ENCODE measurements at regions not wholly inside any gene's neighbourhood (a gene's known extent, or its start where the extent isn't known, plus 50 kb on each side); places are given as distances from the start of the nearest gene placed in this dataset.

DNA sequence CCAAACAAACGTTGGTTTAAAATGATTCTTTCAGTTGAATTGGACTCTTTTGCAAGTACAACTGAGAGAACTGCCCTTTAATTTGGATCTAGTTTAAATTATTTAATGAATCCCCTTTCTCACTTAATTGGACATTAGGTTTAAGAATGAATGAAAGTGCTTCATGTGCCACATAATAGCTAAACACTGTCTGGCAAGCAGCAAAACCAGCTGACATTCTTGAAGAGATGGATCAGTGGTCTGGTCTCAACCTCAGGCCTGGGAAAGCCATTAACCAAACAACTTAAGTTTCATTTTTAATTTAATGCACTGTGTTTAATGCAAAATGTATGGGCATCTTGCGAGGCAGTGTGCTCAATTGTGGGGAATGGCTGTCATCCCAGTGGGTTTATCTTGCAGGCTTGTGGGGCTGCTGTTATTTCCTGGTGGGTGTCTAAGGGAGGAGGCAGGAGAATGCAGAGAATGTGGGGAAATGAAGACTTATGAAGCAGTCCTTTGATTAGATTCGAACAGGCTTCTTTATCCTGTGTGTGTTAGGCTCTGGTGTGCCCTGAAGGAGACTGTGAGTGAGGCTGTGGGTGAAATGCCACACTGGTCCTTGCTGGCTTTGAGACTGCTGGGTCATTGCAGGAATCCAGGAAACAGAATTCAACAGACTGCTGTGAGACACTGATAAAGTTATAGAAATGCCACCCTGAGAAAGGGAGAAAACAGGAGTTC, 144.1 kb upstream of the PELI2 start:
- Mint-ChIP-seq H3K4me1 (no peaks in the 10 kb centered on the region), H3K9me3 (ENCODE audit: insufficient read depth) (no peaks in the 10 kb centered on the region), H3K27me3 (peaks cover 7% of the 10 kb centered on the region), H3K27ac (no peak overlapping the region), H3K4me3 (no peak overlapping the region)
- CTCF ChIA-PET, result no interaction called here
- no peak for ATAC-seq (ENCODE audit: low read depth)
- TF ChIP-seq EZH2 (IDR thresholded peaks at IDR 0.05; ENCODE audit: borderline replicate concordance, insufficient read depth, low read depth, low read length, poor library complexity, severe bottlenecking), result no peak
- TF ChIP-seq, protein P1, sequence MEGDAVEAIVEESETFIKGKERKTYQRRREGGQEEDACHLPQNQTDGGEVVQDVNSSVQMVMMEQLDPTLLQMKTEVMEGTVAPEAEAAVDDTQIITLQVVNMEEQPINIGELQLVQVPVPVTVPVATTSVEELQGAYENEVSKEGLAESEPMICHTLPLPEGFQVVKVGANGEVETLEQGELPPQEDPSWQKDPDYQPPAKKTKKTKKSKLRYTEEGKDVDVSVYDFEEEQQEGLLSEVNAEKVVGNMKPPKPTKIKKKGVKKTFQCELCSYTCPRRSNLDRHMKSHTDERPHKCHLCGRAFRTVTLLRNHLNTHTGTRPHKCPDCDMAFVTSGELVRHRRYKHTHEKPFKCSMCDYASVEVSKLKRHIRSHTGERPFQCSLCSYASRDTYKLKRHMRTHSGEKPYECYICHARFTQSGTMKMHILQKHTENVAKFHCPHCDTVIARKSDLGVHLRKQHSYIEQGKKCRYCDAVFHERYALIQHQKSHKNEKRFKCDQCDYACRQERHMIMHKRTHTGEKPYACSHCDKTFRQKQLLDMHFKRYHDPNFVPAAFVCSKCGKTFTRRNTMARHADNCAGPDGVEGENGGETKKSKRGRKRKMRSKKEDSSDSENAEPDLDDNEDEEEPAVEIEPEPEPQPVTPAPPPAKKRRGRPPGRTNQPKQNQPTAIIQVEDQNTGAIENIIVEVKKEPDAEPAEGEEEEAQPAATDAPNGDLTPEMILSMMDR (IDR thresholded peaks at IDR 0.05), result no peak
- Histone ChIP-seq H3K4me1 (ENCODE audit: control insufficient read depth in 2 of 2, insufficient read depth in 2 of 2, low read length in 2 of 2) (no peaks in the 10 kb centered on the region), H4K20me1 (ENCODE audit: control insufficient read depth, insufficient read depth, low read length, poor library complexity, severe bottlenecking) (no peaks in the 10 kb centered on the region), H3K4me3 (ENCODE audit: control extremely low read depth in 1 of 5, extremely low read depth in 1 of 5, insufficient read depth in 1 of 5, low read depth in 2 of 5, low read length in 4 of 5) (no peak overlapping the region), H3K9ac (ENCODE audit: low read length) (no peak overlapping the region), H2AFZ (ENCODE audit: insufficient read depth, low read depth, low read length, poor library complexity, severe bottlenecking) (no peak overlapping the region), H3K27ac (ENCODE audit: low read length in 2 of 2) (no peak overlapping the region), H3K9me3 (ENCODE audit: control extremely low read depth in 1 of 3, control insufficient read depth in 2 of 3, insufficient read depth in 1 of 3, low read length in 2 of 3) (no peaks in the 10 kb centered on the region), H3K79me2 (ENCODE audit: control insufficient read depth, insufficient read depth, low read length) (no peaks in the 10 kb centered on the region), H3K4me2 (replicated peaks; ENCODE audit: low read depth, low read length, poor library complexity, severe bottlenecking) (no peak overlapping the region), H3K36me3 (replicated peaks in 1 of 2; ENCODE audit: control extremely low read depth in 1 of 2, control insufficient read depth in 1 of 2, extremely low read depth in 1 of 2, insufficient read depth in 2 of 2, low read length in 1 of 2) (no peaks in the 10 kb centered on the region), H3K27me3 (replicated peaks in 1 of 4; ENCODE audit: control extremely low read depth in 1 of 4, control insufficient read depth in 3 of 4, insufficient read depth in 4 of 4, low read length in 3 of 4) (no peaks in the 10 kb centered on the region)
- WGBS (ENCODE audit: insufficient coverage), result 65% methylated on average over 2 of the region's 3 CpGs
- POLR2A ChIA-PET, result no interaction called here
- intact Hi-C loops (cut with micrococcal nuclease), result no loop called here
- no peak for DNase-seq

DNA sequence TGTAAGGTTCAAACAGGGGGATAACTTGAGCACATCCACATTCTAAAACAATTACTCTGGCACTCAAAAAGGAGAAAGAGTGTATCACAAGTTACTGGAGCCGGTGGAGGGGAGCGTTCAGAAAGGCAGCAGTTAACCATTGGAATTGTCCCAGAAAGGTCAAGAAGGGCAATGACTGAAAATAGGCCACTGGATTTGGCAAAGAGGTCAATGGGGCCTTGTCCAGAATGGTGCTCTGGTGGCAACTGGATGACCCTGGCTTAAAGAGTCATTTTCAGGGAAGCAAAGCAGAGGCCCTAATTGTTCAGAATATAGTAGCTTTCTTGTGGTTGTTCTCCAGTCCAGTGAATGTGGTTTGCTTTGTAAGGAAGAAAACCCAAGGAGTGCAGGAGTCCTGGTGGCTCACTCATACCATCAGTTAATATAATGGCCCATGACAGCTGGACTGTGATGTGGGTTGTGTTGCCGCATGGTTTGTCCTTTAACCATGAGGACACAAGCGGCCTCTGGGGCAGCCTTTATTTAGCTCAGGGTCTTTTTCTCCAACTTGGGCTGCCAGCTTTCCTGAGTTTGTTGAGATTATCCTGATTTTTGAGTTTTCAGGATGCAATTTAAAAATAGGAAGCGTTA, 142.8 kb upstream of the PELI2 start:
- no peak overlapping the region for H3K9ac ChIP-seq (ENCODE audit: low read length)
- no peaks in the 10 kb centered on the region for H3K27me3 ChIP-seq (replicated peaks in 1 of 4; ENCODE audit: control extremely low read depth in 1 of 4, control insufficient read depth in 3 of 4, insufficient read depth in 4 of 4, low read length in 3 of 4)
- no peaks in the 10 kb centered on the region for H4K20me1 ChIP-seq (ENCODE audit: control insufficient read depth, insufficient read depth, low read length, poor library complexity, severe bottlenecking)
- WGBS (ENCODE audit: insufficient coverage), result 95% methylated on average over 2 of the region's 5 CpGs
- H3K36me3 ChIP-seq (replicated peaks in 1 of 2; ENCODE audit: control extremely low read depth in 1 of 2, control insufficient read depth in 1 of 2, extremely low read depth in 1 of 2, insufficient read depth in 2 of 2, low read length in 1 of 2), result no peaks in the 10 kb centered on the region
- H3K9me3 ChIP-seq (ENCODE audit: control extremely low read depth in 1 of 3, control insufficient read depth in 2 of 3, insufficient read depth in 1 of 3, low read length in 2 of 3), result no peaks in the 10 kb centered on the region
- H3K4me3 ChIP-seq (ENCODE audit: control extremely low read depth in 1 of 5, extremely low read depth in 1 of 5, insufficient read depth in 1 of 5, low read depth in 2 of 5, low read length in 4 of 5), result no peak overlapping the region
- no peaks in the 10 kb centered on the region for H3K4me1 ChIP-seq (ENCODE audit: control insufficient read depth in 2 of 2, insufficient read depth in 2 of 2, low read length in 2 of 2)
- no peaks in the 10 kb centered on the region for H3K79me2 ChIP-seq (ENCODE audit: control insufficient read depth, insufficient read depth, low read length)
- no peak overlapping the region for H3K4me2 ChIP-seq (replicated peaks; ENCODE audit: low read depth, low read length, poor library complexity, severe bottlenecking)
- H3K27me3 Mint-ChIP-seq, result peaks cover 7% of the 10 kb centered on the region
- no peak for ATAC-seq (ENCODE audit: low read depth)
- no peak overlapping the region for H3K27ac ChIP-seq (ENCODE audit: low read length in 2 of 2)
- H3K4me1 Mint-ChIP-seq, result no peaks in the 10 kb centered on the region
- ChIA-PET POLR2A (no interaction called here), CTCF (no interaction called here)
- no peak overlapping the region for H3K4me3 Mint-ChIP-seq
- intact Hi-C loops (cut with micrococcal nuclease), result no loop called here
- no peaks in the 10 kb centered on the region for H3K9me3 Mint-ChIP-seq (ENCODE audit: insufficient read depth)
- DNase-seq, result no peak
- H2AFZ ChIP-seq (ENCODE audit: insufficient read depth, low read depth, low read length, poor library complexity, severe bottlenecking), result no peak overlapping the region
- TF ChIP-seq EZH2 (IDR thresholded peaks at IDR 0.05; ENCODE audit: borderline replicate concordance, insufficient read depth, low read depth, low read length, poor library complexity, severe bottlenecking), result no peak
- TF ChIP-seq, protein P1 (IDR thresholded peaks at IDR 0.05), result no peak
- H3K27ac Mint-ChIP-seq, result no peak overlapping the region

Measured in B cell (primary cell).